ENCODE measurements at regions not wholly inside any gene's neighbourhood (a gene's known extent, or its start where the extent isn't known, plus 50 kb on each side); places are given as distances from the start of the nearest gene placed in this dataset.

- TF ChIP-seq ZNF408 (CRISPR knock-in tag; IDR thresholded peaks at IDR 0.05; ENCODE audit: low read depth) (no peak), ILF3 (IDR thresholded peaks at IDR 0.05; ENCODE audit: borderline replicate concordance) (no peak), CTCF (IDR thresholded peaks at IDR 0.05 in 2 of 3, conservative IDR thresholded peaks at IDR 0.05 in 1 of 3; ENCODE audit: insufficient read depth in 2 of 3, low read depth in 1 of 3, low read length in 3 of 3) (no peak), FOXP4 (CRISPR knock-in tag; IDR thresholded peaks at IDR 0.05; ENCODE audit: borderline replicate concordance) (no peak), MTA1 (IDR thresholded peaks at IDR 0.05; ENCODE audit: borderline replicate concordance) (no peak), YY1 (IDR thresholded peaks at IDR 0.05; ENCODE audit: borderline replicate concordance in 1 of 3, control insufficient read depth in 1 of 3, extremely low read depth in 1 of 3, insufficient read depth in 3 of 3, insufficient read length in 1 of 3, insufficient replicate concordance in 2 of 3, low read depth in 1 of 3, low read length in 2 of 3) (no peak)
- TF ChIP-seq, protein P1, sequence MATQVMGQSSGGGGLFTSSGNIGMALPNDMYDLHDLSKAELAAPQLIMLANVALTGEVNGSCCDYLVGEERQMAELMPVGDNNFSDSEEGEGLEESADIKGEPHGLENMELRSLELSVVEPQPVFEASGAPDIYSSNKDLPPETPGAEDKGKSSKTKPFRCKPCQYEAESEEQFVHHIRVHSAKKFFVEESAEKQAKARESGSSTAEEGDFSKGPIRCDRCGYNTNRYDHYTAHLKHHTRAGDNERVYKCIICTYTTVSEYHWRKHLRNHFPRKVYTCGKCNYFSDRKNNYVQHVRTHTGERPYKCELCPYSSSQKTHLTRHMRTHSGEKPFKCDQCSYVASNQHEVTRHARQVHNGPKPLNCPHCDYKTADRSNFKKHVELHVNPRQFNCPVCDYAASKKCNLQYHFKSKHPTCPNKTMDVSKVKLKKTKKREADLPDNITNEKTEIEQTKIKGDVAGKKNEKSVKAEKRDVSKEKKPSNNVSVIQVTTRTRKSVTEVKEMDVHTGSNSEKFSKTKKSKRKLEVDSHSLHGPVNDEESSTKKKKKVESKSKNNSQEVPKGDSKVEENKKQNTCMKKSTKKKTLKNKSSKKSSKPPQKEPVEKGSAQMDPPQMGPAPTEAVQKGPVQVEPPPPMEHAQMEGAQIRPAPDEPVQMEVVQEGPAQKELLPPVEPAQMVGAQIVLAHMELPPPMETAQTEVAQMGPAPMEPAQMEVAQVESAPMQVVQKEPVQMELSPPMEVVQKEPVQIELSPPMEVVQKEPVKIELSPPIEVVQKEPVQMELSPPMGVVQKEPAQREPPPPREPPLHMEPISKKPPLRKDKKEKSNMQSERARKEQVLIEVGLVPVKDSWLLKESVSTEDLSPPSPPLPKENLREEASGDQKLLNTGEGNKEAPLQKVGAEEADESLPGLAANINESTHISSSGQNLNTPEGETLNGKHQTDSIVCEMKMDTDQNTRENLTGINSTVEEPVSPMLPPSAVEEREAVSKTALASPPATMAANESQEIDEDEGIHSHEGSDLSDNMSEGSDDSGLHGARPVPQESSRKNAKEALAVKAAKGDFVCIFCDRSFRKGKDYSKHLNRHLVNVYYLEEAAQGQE (IDR thresholded peaks at IDR 0.05; ENCODE audit: borderline replicate concordance): no peak
- TF ChIP-seq, protein P1 (CRISPR knock-in tag; IDR thresholded peaks at IDR 0.05; ENCODE audit: low read depth): no peak
Measured at GRCh38 chr4:3859571-3859970, 93.4 kb downstream of the ADRA2C start.

All from K562 (cell line).